DMS114 treated with DMSO at 0.1 percent for 48 hours (cell line): ENCODE measurements at regions not wholly inside any gene's neighbourhood (a gene's known extent, or its start where the extent isn't known, plus 50 kb on each side); places are given as distances from the start of the nearest gene placed in this dataset.
"Not testable (repeated sequence)": the region's sequence is repeated elsewhere in the genome, so short reads cannot be mapped to it uniquely, and the experiment has no call there.

ENCODE experiments used
- DNase-seq: peaks from one replicate; lab custom pipeline; 2025; ENCODE audit not compliant: unreplicated experiment; lab: John Stamatoyannopoulos, UW

DNA sequence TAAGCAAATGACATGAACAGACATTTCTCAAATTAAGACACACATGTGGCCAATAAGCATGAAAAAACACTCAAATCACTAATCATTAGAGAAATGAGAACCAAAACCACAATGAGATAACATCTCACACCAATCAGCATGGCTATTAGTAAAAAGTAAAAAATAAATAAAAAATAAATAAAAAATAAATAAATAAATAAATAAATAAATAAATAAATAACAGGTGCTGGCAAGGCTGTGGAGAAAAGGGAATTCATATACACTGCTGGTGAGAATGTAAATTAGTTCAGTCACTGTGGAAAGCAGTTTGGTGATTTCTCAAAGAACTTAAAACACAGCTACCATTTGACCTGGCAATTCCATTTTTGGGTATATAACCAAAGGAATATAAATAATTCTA, 167.1 kb upstream of the CNKSR2 start:
- no peak for DNase-seq

DNA sequence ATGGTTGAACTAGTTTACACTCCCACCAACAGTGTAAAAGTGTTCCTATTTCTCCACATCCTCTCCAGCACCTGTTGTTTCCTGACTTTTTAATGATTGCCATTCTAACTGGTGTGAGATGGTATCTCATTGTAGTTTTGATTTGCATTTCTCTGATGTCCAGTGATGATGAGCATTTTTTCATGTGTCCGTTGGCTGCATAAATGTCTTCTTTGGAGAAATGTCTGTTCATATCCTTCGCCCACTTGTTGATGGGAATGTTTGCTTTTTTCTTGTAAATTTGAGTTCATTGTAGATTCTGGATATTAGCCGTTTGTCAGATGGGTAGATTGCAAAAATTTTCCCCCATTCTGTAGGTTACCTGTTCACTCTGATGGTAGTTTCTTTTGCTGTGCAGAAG, 155.0 kb upstream of the CNKSR2 start:
- not testable (repeated sequence) for DNase-seq

DNA sequence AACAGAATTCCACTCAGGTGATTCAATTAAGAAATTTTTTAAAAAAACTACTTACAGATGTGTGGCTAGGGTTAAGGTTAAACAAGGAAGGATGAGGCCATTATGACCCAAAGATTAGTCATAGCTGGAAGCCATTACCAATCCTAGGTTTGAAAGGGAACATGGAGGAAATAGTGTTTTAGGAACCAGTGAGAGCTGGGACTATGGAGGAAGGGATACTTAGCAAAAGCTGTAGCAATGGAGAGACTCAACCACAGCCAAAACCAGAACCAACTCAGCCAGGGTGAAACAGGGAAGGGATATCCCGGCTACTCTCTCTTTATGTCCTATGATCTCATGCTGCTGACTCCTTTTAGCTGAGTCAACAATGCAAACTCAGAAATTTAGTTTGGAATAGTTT, 148.6 kb upstream of the CNKSR2 start:
- no peak for DNase-seq

DNA sequence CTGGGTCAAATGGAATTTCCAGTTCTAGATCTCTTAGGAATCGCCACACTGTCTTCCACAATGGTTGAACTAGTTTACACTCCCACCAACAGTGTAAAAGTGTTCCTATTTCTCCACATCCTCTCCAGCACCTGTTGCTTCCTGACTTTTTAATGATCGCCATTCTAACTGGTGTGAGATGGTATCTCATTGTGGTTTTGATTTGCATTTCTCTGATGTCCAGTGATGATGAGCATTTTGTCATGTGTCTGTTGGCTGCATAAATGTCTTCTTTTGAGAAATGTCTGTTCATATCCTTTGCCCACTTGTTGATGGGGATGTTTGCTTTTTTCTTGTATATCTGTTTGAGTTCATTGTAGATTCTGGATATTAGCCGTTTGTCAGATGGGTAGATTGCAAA, 145.2 kb upstream of the CNKSR2 start:
- DNase-seq: not testable (repeated sequence)

DNA sequence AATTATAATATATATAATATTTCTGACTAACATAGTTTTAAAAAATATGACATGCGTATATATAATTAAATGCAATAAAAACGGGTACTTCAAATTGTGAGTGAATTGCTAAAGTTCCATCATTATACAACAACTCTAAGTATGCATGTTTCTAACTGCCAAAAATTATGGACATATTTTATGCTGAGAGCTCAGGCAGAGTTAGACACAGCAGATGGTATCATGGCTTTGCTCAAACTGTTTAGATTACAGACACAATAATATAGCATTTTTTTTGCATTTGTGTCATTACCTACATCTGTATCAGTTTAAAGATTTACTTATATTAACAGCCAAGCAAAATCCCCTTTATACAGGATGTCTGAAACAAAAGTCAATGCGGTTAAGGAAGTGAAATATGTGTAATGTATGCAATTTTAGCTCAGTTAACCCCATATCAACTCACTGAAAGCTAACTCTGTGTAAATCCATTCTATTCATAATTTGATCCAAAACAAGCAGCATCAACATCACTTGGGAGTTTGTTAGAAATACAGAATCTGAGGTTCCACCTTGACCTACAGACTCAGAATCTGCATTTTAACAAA, 119.1 kb upstream of the CNKSR2 start:
- no peak for DNase-seq

DNA sequence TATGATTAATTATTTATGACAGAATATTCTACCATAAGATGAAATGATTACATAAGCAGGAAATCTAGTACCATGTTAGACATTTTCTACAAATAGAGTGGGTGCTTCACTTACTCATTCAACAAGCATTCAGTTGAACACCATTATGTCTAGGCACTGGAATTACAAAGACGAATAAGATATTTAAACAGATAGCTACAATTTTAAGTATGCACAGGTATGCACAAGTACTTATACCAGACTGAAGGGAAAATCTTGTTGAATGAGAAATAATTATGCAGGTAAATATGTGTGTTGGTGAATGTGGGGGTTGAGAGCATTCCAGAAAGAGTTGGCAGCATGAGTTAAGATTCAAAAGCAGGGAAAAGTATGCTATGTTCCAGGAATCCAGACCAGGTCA, 107.3 kb upstream of the CNKSR2 start:
- DNase-seq: no peak

DNA sequence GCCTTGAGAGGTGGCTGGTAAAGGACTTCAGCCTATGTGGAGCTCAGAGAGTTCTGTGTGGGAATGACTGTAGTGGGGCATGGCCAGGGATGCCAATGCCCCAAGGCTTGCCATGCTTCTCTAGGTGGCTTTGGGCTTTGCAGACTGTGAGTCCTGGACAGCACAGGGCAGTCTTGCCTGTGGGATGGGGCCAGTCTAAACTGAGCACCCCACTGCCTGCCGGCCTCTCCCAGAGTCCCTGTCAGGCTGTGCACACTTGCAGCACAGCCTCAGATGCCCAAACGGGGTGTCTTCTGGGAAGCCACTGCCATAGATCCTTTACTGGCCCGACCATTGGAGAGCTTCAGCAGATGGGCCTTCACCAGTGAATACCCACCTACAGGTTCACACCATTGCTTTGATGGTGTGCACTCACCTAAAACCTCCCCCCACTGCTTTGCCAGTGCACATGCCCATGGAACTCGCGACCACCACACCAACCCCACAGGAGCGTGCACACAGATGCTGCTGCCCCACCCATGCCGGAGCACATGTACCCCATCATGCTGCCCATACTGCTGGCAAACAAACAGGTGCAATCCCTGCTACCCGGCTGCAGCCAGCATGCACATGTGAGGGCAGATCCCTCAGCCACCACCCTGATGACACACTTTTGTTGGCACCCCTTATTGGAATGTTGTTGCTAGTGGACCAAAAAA, 97.3 kb upstream of the CNKSR2 start:
- DNase-seq: no peak

DNA sequence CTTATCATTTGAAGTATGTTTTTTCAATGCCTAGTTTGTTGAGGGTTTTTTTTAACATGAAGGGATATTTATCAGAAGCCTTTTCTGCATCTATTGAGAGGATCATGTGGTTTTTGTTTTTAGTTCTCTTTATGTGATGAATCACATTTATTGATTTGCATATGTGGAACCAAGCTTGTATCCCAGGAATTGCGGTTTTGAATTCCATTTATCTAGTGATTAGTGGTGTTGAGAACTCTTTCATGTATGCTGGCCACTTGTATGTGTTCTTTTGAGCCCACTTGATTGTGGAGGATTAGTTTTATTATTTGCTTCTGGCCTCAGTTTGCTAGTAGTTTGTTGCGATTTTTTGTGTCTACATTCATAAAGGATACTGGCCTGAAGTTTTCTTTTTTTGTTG, 85.0 kb upstream of the CNKSR2 start:
- DNase-seq: no peak

DNA sequence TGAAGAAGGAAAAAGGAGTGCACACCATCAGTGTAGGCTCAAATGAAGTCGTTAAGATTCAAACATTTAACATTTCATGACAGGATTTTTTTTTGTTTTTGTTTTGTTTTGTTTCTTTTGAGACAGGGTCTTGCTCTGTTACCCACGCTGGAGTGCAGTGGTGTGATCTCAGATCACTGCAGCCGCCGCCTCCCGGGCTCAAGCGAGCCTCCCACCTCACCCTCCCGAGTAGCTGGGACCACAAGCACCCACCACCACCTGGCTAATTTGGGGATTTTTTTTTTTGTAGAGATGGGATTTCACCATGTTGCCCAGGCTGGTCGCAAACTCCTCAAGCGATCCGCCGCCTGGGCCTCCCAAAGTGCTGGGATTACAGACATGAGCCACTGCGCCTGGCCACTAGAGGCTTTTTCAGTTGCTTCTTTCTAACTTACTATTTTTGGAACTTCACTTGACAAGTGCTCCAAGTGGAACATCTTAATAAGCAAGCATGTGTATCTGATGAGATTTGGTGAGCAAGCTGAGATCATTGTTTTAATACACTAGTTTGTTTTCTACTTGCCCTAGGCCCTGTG, 78.9 kb upstream of the CNKSR2 start:
- no peak for DNase-seq

DNA sequence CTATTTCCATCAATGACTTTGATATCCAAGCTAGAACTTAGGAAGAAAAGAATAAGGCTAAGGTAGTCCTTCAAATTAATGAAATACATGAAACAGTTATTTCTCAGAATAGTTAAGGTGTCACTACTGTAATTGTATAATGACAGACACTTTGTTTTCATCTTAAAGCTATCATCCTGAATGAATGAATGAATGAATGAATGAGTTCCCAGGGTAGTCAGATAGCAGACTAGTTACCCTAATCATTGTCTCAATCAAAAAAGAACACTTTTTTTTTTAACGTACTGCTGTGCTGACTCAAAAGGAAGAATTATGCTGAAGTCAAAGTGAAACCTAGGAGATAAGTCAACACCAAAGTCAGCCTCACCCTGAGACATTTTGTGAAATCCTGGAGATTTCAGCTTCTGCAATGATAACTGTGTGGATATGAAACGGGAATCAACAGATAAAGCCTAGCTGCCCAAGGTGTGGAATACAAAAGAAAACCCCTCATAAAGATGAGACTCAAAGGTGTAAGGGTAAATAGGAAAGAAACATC, 68.3 kb upstream of the CNKSR2 start:
- DNase-seq: no peak

DNA sequence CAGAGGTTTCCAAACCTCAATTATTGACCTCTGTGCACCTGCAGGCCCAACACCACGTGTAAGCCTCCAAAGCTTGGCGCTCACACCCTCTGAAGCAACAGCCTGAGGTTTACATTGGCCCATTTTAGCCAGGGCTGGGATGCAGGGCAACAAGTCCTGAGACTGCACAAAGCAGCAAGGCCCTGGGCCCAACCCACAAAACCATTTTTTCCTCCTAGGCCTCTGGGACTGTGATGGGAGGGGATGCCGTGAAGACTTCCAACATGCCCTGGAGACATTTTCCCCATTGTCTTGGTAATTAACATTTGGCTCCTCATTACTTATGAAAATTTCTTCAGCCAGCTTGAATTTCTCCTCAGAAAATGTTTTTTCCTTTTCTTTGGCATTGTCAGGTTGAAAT, 54.9 kb upstream of the CNKSR2 start:
- DNase-seq: no peak
